Fibroblast of upper back skin (primary cell): ENCODE measurements at regions not wholly inside any gene's neighbourhood (a gene's known extent, or its start where the extent isn't known, plus 50 kb on each side); places are given as distances from the start of the nearest gene placed in this dataset.

ENCODE experiments used
- DNase-seq: peaks from one replicate; pipeline ENCODE4 v3.0.0-alpha.2; 2013

GRCh38 chr5:133794771-133795415, 173.5 kb downstream of the C5orf15 start:
- DNase-seq: no peak

- no peak for DNase-seq
Measured at GRCh38 chr5:133793756-133794465, 174.5 kb downstream of the C5orf15 start.

GRCh38 chr5:133792655-133793054, 175.8 kb downstream of the C5orf15 start:
- DNase-seq: no peak

DNA sequence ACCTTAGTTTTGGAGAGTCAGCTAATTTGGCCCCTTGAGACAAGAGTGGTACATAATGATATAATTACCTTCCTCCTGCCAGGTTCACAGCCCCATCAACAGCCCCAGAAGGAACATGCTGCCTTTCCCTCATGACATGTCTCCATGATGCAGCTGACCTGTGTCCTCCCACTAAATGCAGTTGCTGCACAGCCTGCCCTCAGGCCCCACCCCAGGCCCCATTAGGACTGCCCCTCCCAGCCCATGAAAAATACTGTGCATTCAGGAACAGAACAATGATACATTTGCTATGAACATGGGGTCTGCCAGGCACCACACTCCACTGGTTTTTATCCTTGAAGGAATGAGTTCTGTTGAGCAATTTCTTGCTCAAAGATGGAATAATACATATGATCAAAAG, 176.4 kb downstream of the C5orf15 start:
- no peak for DNase-seq

- DNase-seq: no peak
Measured at GRCh38 chr5:133790898-133791297, 177.5 kb downstream of the C5orf15 start.

DNA sequence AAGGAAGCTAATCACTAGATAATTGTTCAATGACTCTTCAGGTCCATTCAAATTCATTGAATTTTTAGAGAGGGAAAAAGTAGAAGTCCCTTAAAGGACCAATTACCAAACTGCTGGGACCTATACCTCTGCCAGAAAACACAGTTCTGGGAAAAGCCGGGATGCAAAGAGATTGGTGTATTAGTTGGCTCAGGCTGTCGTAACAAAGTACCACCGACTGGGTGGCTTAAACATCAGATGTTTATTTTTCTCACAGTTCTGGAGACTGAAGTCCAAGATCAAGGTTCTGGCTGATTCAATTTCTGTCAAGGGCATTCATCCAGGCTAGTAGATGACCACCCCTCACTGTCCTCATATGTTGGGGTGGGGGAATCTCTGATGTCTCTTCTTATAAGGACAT, 177.1 kb upstream of the FSTL4 start:
- DNase-seq: no peak

GRCh38 chr5:133788121-133788520, 175.8 kb upstream of the FSTL4 start:
- no peak for DNase-seq

DNA sequence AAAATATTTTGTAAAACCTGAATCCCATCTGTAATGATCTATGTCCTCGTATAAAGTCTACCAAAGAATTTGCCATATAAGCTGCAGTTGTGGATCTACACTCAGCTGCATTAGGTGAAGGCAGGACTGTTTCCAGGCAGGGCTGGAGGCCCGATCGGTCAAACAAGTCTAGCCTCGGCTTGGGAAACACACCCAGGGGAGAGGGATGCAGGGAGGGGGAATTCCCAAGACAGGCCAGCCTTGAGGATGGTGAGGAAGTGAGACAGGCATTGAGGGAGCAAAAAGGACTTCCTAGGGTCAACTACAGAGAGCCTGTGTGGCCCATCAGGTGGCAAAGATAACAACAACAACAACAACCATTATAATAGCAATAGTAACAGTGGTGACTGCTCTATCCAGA, 174.1 kb upstream of the FSTL4 start:
- no peak for DNase-seq

DNA sequence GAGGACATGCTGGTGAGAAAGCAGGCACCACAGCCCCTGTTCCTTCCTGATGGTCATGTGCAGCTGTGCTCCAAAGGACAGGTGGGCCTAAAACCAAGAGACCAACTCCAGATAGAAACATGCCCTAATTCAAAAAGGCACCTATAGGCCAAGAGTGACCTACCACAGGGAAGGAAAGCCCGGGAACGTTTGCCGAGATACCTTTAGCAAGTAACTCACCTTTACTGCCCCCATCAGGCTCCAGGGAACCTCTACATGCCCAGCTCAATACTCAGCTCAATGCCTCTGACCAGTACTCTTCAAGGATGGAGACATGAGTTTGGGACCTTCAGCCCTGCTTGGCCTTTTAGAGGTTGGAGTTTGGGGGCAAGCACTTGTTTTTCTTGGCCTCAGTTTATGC, 172.8 kb upstream of the FSTL4 start:
- no peak for DNase-seq

DNA sequence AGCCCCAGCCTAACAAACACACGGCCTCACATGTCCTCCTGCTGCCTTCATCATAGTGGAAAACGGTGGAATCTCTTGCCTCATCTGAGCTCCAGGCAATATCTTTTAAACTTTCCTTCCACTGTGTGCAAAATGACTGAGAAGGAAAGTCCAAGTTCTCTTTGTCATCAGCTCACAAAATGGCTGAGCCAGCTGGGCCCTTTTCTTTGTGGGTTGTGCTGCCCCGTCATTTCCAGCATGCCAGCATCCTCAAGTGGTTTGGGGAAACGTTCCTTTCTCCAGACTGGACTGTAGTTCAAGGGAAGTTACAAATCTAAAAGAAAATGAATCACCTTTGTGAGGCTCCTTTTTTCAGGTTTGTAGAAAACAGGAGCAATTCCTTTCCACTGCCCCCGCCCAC, 171.1 kb upstream of the FSTL4 start:
- DNase-seq: peak; percentile 5

- DNase-seq: no peak
Measured at GRCh38 chr5:133782736-133783135, 170.4 kb upstream of the FSTL4 start.

DNA sequence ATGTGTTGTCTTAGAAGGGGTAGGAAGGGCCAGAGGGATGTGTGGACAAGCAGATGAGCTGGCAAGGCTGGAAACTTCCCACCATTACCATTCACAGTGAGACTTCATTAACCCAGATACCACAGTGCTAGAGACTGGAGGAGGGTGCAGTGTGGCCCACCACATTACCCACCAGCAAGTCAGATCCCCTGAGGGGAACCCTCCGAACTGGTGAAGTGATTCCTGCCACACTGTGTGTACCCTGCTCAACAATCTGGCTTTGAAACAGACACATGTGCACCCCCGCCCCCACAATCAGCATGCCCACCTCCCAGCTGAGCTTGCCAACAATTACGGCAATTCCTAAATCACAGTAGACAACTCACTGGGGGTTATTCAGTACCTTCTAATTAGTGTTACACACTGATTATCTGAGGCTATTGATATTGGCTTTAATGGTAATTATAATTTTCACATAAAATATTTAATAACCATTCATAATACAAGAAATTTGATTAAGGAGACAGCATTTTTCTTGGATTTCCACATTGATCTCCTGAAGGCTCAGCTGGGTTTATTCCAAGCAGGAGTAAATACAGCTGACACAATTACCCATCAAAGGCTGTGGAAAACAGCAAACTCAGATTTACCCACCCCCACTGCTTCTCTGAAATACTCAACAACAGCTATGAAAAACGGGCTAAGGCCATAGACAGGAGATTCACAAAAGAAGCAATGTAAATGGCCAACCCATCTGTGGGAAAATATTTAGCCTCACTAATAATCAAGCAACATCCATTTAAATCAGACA, 169.3 kb upstream of the FSTL4 start:
- DNase-seq: no peak

DNA sequence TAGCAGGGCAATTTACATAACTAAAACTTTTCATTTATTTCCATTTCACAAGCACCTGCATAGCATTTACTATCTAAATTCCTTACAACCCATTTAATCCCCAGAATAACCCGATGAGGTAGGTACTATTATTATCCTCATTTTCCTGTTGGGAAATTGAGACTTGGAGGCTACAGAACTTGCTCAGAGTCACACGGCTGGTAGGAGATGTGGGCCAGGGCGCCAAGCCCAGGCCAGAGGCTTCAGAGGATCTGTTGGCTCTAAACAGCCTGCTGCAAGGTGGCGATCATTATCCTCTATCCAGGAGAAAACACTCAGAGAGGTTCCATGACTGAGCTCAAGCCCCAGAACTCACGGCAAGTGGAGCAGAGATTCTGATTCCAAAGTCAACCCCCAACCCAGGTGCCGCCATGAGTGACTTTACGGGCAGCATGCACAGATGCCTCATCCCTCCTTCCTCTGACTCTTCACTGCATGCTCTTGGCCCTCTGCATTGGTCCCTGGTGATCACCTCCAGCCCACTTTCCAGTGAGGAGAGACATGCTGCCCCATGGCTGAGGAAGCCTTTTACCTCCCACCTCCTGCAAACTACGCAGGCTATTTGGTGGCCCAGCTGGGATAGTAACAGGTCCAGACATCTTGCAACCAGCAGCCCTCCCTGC, 168.4 kb upstream of the FSTL4 start:
- DNase-seq: no peak

GRCh38 chr5:133779828-133780475, 167.6 kb upstream of the FSTL4 start:
- no peak for DNase-seq

DNA sequence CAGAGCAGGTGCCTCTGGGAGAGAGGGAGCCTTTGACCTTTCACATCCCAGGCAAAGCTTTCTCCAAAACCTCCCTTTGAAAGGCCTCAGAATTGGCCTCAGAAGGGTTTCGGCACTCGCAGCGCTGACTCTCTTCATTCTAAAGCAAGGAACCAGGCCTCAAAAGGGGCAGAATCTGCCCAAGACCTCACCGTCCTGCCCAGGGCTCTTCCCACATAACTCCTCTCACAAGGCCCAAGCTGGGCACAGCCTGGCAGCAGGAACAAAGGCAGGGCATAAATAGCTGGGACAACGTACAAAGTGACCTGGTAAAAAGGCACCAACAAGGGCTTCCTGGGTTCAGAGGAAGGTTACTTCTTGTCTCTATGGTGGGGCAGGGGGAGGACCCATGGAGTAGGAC, 166.3 kb upstream of the FSTL4 start:
- no peak for DNase-seq

GRCh38 chr5:133777951-133778350, 165.6 kb upstream of the FSTL4 start:
- no peak for DNase-seq

DNA sequence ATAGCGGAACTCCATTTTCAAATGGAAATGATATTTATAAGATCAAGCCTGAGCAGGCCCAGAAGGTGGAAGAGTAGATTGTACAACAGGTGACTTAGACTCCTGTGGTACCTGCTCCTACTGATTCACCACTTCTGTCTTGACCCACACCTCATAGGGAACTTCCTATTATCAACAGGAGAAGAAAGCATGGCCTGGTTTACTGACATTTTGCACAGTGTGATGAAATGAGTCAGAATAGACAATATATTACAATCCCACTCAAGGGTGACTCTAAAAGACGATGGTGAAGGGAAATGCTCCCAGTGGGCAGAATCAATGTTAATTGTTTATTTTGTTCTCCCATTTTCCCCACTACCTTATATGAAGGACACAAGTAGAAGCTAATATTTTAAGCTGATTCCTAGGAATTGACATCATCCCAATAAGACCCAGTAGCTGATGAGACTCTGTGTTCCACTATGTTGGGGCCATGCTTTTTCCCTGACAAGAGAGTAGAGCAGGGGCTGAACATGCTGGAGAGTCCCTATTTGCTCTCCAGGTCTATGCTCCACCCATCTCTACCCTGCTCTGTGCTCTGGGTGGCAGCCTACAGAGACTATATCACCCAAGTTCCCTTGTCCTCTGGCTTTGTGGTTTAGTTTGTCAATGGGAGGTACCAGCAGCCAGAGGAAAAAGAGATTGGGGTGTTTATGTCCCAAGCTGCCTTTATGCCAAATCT, 163.4 kb upstream of the FSTL4 start:
- DNase-seq: no peak

DNA sequence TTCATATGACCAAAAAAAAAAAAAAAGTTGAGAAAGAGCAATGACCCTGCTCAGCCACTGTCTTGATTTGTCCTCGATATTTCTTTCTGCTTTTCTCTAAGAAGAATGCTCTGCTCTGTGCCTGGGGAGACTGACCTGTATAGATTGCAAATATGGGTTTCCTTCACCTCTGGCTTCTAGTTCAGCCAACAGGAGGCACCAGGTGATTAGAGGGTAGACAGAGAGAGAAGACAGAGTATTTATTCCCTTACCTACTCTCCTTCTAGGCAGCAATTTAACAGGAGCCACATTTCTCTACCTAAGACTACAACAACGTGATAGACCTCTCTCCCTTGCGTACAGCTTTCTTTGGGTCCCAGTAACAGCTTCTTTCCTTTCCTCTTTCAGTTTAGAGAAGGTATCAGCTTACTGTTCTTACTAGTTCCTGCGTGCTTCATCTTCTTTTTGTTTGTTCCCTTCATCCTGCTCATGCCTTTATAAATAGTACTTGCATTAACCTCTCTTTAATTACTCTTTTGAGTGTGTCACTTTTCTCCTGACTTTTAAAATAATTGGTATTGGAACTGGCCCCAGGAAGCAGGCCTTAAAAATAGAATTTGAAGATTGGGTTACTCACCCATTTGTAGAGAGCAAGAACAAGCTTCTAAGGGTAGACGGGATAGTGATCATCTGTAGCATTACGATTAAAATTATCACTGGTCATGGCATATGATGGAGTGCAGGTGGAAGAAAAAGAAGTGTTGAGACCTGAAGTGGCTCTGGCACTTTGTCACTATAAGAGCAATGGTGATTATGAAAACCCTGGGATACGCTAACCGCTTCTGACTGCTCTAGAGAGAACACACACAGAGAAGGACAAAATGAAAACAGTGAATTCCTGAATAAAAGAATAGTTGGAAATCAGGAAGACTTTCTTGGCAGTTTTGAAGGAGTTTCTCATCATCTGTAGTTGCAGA, 161.2 kb upstream of the FSTL4 start:
- DNase-seq: no peak

DNA sequence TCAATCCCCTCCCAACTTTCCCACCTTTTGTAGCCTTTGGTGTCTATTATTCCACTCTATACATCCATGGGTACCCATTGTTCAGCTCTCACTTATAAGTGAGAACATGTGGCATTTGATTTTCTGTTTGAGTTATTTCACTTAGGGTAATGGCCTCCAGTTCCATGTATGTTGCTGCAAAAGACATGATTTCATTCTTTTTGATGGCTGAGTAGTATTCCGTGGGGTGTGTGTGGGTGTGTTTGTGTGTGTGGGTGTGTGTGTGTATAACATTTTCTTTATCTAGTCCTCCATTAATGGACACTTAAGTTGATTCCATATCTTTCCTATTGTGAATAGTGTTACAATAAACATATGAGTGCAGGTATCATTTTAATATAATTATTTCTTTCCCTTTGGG, 157.5 kb upstream of the FSTL4 start:
- DNase-seq: no peak

DNA sequence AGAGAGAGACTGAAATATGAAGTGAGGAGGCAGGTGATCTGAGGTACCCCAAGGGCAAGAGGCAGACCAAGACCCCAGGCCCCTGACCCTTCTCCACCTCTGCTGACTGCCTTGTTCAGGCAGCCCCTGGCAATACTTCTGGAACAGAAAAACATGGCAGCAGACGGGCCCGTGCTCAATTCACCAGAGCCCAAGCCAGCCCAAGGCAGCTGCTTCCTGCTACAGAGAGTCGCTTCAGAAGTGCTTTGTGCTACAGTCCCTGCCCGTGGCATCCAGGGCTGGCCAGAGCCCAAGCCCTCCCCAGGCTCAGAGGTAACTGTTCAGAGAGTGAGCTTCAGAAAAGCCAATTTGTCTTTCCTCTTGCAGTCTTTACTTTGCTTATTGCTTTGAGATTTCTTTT, 151.4 kb upstream of the FSTL4 start:
- no peak for DNase-seq

DNA sequence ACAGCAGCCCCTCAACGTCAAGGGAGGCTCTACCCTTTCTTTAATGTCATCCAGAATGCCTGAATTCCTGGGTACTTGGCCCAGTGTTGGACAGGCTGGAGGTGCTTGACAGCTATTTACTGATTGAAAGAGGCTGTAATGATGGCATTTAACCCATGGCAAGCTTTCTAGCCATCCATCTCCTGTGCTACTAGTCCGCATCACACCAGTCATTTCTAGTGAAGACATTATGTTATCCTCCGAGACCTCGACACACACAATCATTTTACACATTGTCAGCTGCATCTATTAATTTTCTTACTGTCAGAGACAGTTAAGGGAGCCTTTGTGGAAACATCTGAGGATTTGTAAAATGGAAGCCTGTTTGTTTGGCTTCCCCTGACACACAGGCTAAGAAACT, 149.3 kb upstream of the FSTL4 start:
- no peak for DNase-seq
